BE2C (cell line): ENCODE measurements at regions not wholly inside any gene's neighbourhood (a gene's known extent, or its start where the extent isn't known, plus 50 kb on each side); places are given as distances from the start of the nearest gene placed in this dataset.

Source experiments
- DNase-seq: peaks from one replicate; pipeline ENCODE4 v3.0.0-alpha.2; 2020
- H3K27me3 ChIP-seq: fragments of 250-450 bp; sonication (Bioruptor Pico); 2 replicates; pipeline ENCODE4 v1.5.1; 2020; ENCODE audit warnings: mild to moderate bottlenecking
- H3K36me3 ChIP-seq: fragments of 250-450 bp; sonication (Bioruptor Pico); 2 replicates; pipeline ENCODE4 v1.5.1; 2020; ENCODE audit warnings: mild to moderate bottlenecking
- H3K4me1 ChIP-seq: fragments of 250-450 bp; sonication (Bioruptor Pico); 2 replicates; pipeline ENCODE4 v1.5.1; 2020
- H3K4me3 ChIP-seq: 2 replicates; pipeline ENCODE4 v1.5.1; 2011; ENCODE audit warnings: low read depth, low read length
- H3K9me3 ChIP-seq: fragments of 250-450 bp; sonication (Bioruptor Pico); 2 replicates; pipeline ENCODE4 v1.5.1; 2020
- CTCF ChIP-seq: IDR thresholded peaks from 2 replicates; pipeline ENCODE4 v1.5.1; 2012; ENCODE audit warnings: mild to moderate bottlenecking, low read depth, low read length

GRCh38 chr2:150788426-150789140 lies 301.1 kb upstream of the RND3 start:
- Histone ChIP-seq H3K36me3 (no peaks in the 10 kb centered on the region), H3K9me3 (no peaks in the 10 kb centered on the region), H3K4me1 (no peaks in the 10 kb centered on the region), H3K27me3 (no peaks in the 10 kb centered on the region), H3K4me3 (no peak overlapping the region)
- DNase-seq: no peak
- no peak for TF ChIP-seq CTCF

GRCh38 chr2:150787353-150788093 lies 300.1 kb upstream of the RND3 start:
- no peaks in the 10 kb centered on the region for H3K4me1 ChIP-seq
- no peaks in the 10 kb centered on the region for H3K27me3 ChIP-seq
- no peaks in the 10 kb centered on the region for H3K36me3 ChIP-seq
- H3K4me3 ChIP-seq: no peak overlapping the region
- no peak for DNase-seq
- H3K9me3 ChIP-seq: no peaks in the 10 kb centered on the region
- no peak for TF ChIP-seq CTCF

GRCh38 chr2:150784389-150784788 lies 296.9 kb upstream of the RND3 start:
- Histone ChIP-seq H3K27me3 (no peaks in the 10 kb centered on the region), H3K4me3 (no peak overlapping the region), H3K36me3 (no peaks in the 10 kb centered on the region), H3K4me1 (no peaks in the 10 kb centered on the region), H3K9me3 (no peaks in the 10 kb centered on the region)
- TF ChIP-seq CTCF: no peak
- DNase-seq: no peak

- DNase-seq: no peak
- no peak for TF ChIP-seq CTCF
- Histone ChIP-seq H3K4me3 (no peak overlapping the region), H3K36me3 (no peaks in the 10 kb centered on the region), H3K9me3 (no peaks in the 10 kb centered on the region), H3K27me3 (no peaks in the 10 kb centered on the region), H3K4me1 (no peaks in the 10 kb centered on the region)
Measured at GRCh38 chr2:150783896-150784295, 296.4 kb upstream of the RND3 start.

- no peak for TF ChIP-seq CTCF
- Histone ChIP-seq H3K9me3 (no peaks in the 10 kb centered on the region), H3K4me1 (no peaks in the 10 kb centered on the region), H3K36me3 (no peaks in the 10 kb centered on the region), H3K27me3 (no peaks in the 10 kb centered on the region), H3K4me3 (no peak overlapping the region)
- no peak for DNase-seq
Measured at GRCh38 chr2:150783015-150783414, 295.5 kb upstream of the RND3 start.

GRCh38 chr2:150782613-150783012 lies 295.1 kb upstream of the RND3 start:
- H3K4me3 ChIP-seq: no peak overlapping the region
- no peaks in the 10 kb centered on the region for H3K27me3 ChIP-seq
- no peaks in the 10 kb centered on the region for H3K4me1 ChIP-seq
- no peaks in the 10 kb centered on the region for H3K36me3 ChIP-seq
- TF ChIP-seq CTCF: no peak
- no peaks in the 10 kb centered on the region for H3K9me3 ChIP-seq
- DNase-seq: no peak
